ENCODE measurements at regions not wholly inside any gene's neighbourhood (a gene's known extent, or its start where the extent isn't known, plus 50 kb on each side); places are given as distances from the start of the nearest gene placed in this dataset.

GRCh38 chr3:109644746-109645145, 307.4 kb upstream of the DPPA4 start:
- intact Hi-C loops (cut with DNase I) = no loop called here
- 48 to 58% (median 54%) methylated on average over 3 of the region's 3 CpGs for WGBS, 4 donors

GRCh38 chr3:109648027-109648426, 310.7 kb upstream of the DPPA4 start:
- intact Hi-C loops (cut with DNase I) = no loop called here
- Histone ChIP-seq H3K4me1 (replicated peaks in 1 of 2) (no peaks in the 10 kb centered on the region), H3K9me3 (replicated peaks in 1 of 3) (no peaks in the 10 kb centered on the region), H3K4me3 (no peak overlapping the region), H3K27ac (no peak overlapping the region), H3K36me3 (replicated peaks in 1 of 2) (no peaks in the 10 kb centered on the region), H3K27me3 (no peaks in the 10 kb centered on the region)
- no peak for DNase-seq
- WGBS, 4 donors = 46 to 59% (median 52%) methylated on average over 5 to 6 of the region's 6 CpGs
- TF ChIP-seq CTCF (IDR thresholded peaks at IDR 0.05) (no peak), POLR2A (IDR thresholded peaks at IDR 0.05) (no peak)

More at GRCh38 chr3:109644746-109645145, 307.4 kb upstream of the DPPA4 start:
- TF ChIP-seq POLR2A (IDR thresholded peaks at IDR 0.05) = no peak
- TF ChIP-seq CTCF (IDR thresholded peaks at IDR 0.05) = no peak
- no peak for DNase-seq
- Histone ChIP-seq H3K9me3 (replicated peaks in 1 of 3) (no peaks in the 10 kb centered on the region), H3K27ac (no peak overlapping the region), H3K4me3 (no peak overlapping the region), H3K27me3 (no peaks in the 10 kb centered on the region), H3K4me1 (replicated peaks in 1 of 2) (no peaks in the 10 kb centered on the region), H3K36me3 (replicated peaks in 1 of 2) (no peaks in the 10 kb centered on the region)

- no peak for DNase-seq
- intact Hi-C loops (cut with DNase I) = no loop called here
These were observed 318.9 kb upstream of the DPPA4 start for GRCh38 chr3:109656225-109656624.

GRCh38 chr3:109678600-109678999, 341.3 kb upstream of the DPPA4 start:
- H3K4me3 ChIP-seq = no peak overlapping the region
- no peak overlapping the region for H3K27ac ChIP-seq
- no peak for DNase-seq
- TF ChIP-seq CTCF (IDR thresholded peaks at IDR 0.05) = no peak
- TF ChIP-seq POLR2A (IDR thresholded peaks at IDR 0.05) = no peak
- no peaks in the 10 kb centered on the region for H3K36me3 ChIP-seq (replicated peaks in 1 of 2)
- H3K27me3 ChIP-seq = no peaks in the 10 kb centered on the region
- intact Hi-C loops (cut with DNase I) = no loop called here
- H3K9me3 ChIP-seq (replicated peaks in 1 of 3) = no peaks in the 10 kb centered on the region
- no peaks in the 10 kb centered on the region for H3K4me1 ChIP-seq (replicated peaks in 1 of 2)

More at GRCh38 chr3:109656225-109656624, 318.9 kb upstream of the DPPA4 start:
- no peaks in the 10 kb centered on the region for H3K9me3 ChIP-seq (replicated peaks in 1 of 3)
- H3K27ac ChIP-seq = no peak overlapping the region
- no peak overlapping the region for H3K4me3 ChIP-seq
- no peaks in the 10 kb centered on the region for H3K4me1 ChIP-seq (replicated peaks in 1 of 2)
- no peaks in the 10 kb centered on the region for H3K36me3 ChIP-seq (replicated peaks in 1 of 2)
- TF ChIP-seq POLR2A (IDR thresholded peaks at IDR 0.05) = no peak
- no peak for TF ChIP-seq CTCF (IDR thresholded peaks at IDR 0.05)
- H3K27me3 ChIP-seq = no peaks in the 10 kb centered on the region
